Fibroblast of villous mesenchyme (primary cell): ENCODE measurements at regions not wholly inside any gene's neighbourhood (a gene's known extent, or its start where the extent isn't known, plus 50 kb on each side); places are given as distances from the start of the nearest gene placed in this dataset.

Experiments
- DNase-seq: peaks from one replicate; pipeline ENCODE4 v3.0.0-alpha.2; 2010; ENCODE audit warnings: low read depth
- H3K4me3 ChIP-seq: 2 replicates; pipeline ENCODE4 v1.5.1; 2011; ENCODE audit warnings: low read depth, mild to moderate bottlenecking, low read length
- CTCF ChIP-seq: IDR thresholded peaks from 2 replicates; pipeline ENCODE4 v1.5.1; 2012; ENCODE audit warnings: low read depth, mild to moderate bottlenecking, low read length; ENCODE audit not compliant: insufficient read depth

- H3K4me3 ChIP-seq = no peak overlapping the region
- no peak for DNase-seq
- TF ChIP-seq CTCF = no peak
Observed at GRCh38 chr1:29466258-29466657, 229.9 kb downstream of the PTPRU start.

GRCh38 chr1:29465755-29466154, 229.4 kb downstream of the PTPRU start:
- peak; percentile 30 for DNase-seq
- no peak overlapping the region for H3K4me3 ChIP-seq
- TF ChIP-seq CTCF = no peak

GRCh38 chr1:29462096-29462495, 225.8 kb downstream of the PTPRU start:
- H3K4me3 ChIP-seq = no peak overlapping the region
- TF ChIP-seq CTCF = no peak
- no peak for DNase-seq

- TF ChIP-seq CTCF = no peak
- H3K4me3 ChIP-seq = no peak overlapping the region
- no peak for DNase-seq
Observed at GRCh38 chr1:29461115-29461739, 224.9 kb downstream of the PTPRU start.

GRCh38 chr1:29460694-29461093, 224.4 kb downstream of the PTPRU start:
- no peak overlapping the region for H3K4me3 ChIP-seq
- no peak for TF ChIP-seq CTCF
- DNase-seq = no peak

GRCh38 chr1:29460041-29460610, 223.8 kb downstream of the PTPRU start:
- H3K4me3 ChIP-seq = no peak overlapping the region
- DNase-seq = no peak
- no peak for TF ChIP-seq CTCF

- no peak overlapping the region for H3K4me3 ChIP-seq
- no peak for TF ChIP-seq CTCF
- DNase-seq = no peak
Observed at GRCh38 chr1:29459620-29459945, 223.3 kb downstream of the PTPRU start.
